HL-60 (cell line): ENCODE measurements at regions not wholly inside any gene's neighbourhood (a gene's known extent, or its start where the extent isn't known, plus 50 kb on each side); places are given as distances from the start of the nearest gene placed in this dataset.

Experiments
- DNase-seq, 2 experiments: peaks; one replicate each; pipeline ENCODE4 v3.0.0-alpha.2; 2010 to 2020; ENCODE audit warnings: low read depth in 1 of 2, low spot score in 1 of 2
- H3K27ac ChIP-seq: fragments of 250-450 bp; sonication (Bioruptor Pico); replicated peaks from 2 replicates; pipeline ENCODE4 v1.5.1; 2020; ENCODE audit warnings: mild to moderate bottlenecking, moderate library complexity
- H3K27me3 ChIP-seq: fragments of 250-450 bp; sonication (Bioruptor Pico); 2 replicates; pipeline ENCODE4 v1.5.1; 2021; ENCODE audit warnings: mild to moderate bottlenecking, moderate library complexity; ENCODE audit not compliant: insufficient read depth, poor library complexity, severe bottlenecking
- H3K4me3 ChIP-seq: replicated peaks from 2 replicates; pipeline ENCODE4 v1.5.1; 2011; ENCODE audit warnings: mild to moderate bottlenecking, control low read depth, low read length; ENCODE audit not compliant: insufficient read depth
- CTCF ChIP-seq: IDR thresholded peaks from one replicate; pipeline ENCODE4 v1.5.1; 2011; ENCODE audit warnings: low read length, control low read depth, inconsistent platforms; ENCODE audit not compliant: insufficient read depth
- GABPA ChIP-seq: IDR thresholded peaks from 2 replicates; pipeline ENCODE4 v1.6.1; 2012; ENCODE audit warnings: low read depth
- POLR2AphosphoS5 ChIP-seq: IDR thresholded peaks from 2 replicates; pipeline ENCODE4 v1.6.1; 2012; ENCODE audit warnings: low read depth
- REST ChIP-seq: IDR thresholded peaks from 2 replicates; pipeline ENCODE4 v1.6.1; 2012; ENCODE audit warnings: low read depth; ENCODE audit not compliant: insufficient replicate concordance
- SPI1 ChIP-seq: IDR thresholded peaks from 2 replicates; pipeline ENCODE4 v1.6.1; 2012; ENCODE audit warnings: low read depth, mild to moderate bottlenecking, borderline replicate concordance

GRCh38 chr10:110373059-110373458 is 68.3 kb upstream of the SMNDC1 start:
- TF ChIP-seq GABPA (no peak), SPI1 (no peak), REST (no peak), CTCF (no peak), POLR2AphosphoS5 (no peak)
- no peak for DNase-seq
- Histone ChIP-seq H3K27me3 (no peaks in the 10 kb centered on the region), H3K27ac (no peak overlapping the region), H3K4me3 (no peak overlapping the region)

GRCh38 chr10:110373857-110374654 is 69.3 kb upstream of the SMNDC1 start:
- DNase-seq: no peak
- TF ChIP-seq POLR2AphosphoS5 (no peak), GABPA (no peak), SPI1 (no peak), REST (no peak), CTCF (no peak)
- Histone ChIP-seq H3K4me3 (no peak overlapping the region), H3K27ac (no peak overlapping the region), H3K27me3 (no peaks in the 10 kb centered on the region)

- Histone ChIP-seq H3K27me3 (no peaks in the 10 kb centered on the region), H3K4me3 (no peak overlapping the region), H3K27ac (no peak overlapping the region)
- DNase-seq: no peak
- TF ChIP-seq REST: no peak
Observed at GRCh38 chr10:110375121-110375520, 70.4 kb upstream of the SMNDC1 start.
